HG03520 (cell line): ENCODE measurements at regions not wholly inside any gene's neighbourhood (a gene's known extent, or its start where the extent isn't known, plus 50 kb on each side); places are given as distances from the start of the nearest gene placed in this dataset.
"Not testable (repeated sequence)": the region's sequence is repeated elsewhere in the genome, so short reads cannot be mapped to it uniquely, and the experiment has no call there.

Source experiments
- ATAC-seq: cut with Tn5 transposase; IDR thresholded peaks from one replicate; pipeline ENCODE4 v1.9.1; 2021; ENCODE audit warnings: mild to moderate bottlenecking, moderate library complexity; ENCODE audit not compliant: unreplicated experiment

DNA sequence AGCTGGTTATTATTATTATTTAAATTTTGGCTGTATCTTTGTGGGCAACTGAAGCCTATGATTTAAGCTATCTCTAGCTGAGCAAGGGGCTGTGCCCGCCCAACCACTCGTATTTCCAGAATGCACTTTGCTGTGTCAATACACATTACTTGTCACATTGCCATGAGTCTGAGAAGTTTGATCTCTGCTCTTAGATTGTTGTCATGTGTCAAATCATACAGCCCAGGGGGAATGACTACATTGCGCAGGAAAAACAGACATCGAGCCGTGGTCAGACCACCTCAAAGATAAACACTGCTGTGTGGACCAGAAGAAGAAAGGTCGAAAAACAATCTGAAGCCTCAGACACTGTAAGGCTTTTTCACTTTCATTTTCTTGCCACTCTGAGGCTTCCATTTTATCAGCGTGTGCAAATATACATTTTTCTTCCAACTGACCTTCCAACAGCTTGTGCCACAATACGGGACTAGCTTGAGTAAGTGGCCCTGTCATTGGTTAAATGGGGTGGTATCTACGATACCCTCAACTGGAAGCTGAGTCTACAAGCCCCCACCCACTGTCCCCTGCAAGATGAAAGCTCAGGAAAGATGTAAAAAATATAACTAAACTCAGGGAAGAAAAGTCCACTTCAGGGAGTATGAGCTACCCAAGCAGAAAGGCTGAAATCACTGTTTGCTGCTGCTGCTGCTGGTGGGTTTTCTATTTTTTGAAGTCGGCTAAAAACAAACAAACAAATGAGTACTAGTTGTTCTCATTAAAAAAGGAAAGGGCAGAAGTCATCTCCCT is 603.0 kb downstream of the BNC2 start:
- ATAC-seq = no peak

DNA sequence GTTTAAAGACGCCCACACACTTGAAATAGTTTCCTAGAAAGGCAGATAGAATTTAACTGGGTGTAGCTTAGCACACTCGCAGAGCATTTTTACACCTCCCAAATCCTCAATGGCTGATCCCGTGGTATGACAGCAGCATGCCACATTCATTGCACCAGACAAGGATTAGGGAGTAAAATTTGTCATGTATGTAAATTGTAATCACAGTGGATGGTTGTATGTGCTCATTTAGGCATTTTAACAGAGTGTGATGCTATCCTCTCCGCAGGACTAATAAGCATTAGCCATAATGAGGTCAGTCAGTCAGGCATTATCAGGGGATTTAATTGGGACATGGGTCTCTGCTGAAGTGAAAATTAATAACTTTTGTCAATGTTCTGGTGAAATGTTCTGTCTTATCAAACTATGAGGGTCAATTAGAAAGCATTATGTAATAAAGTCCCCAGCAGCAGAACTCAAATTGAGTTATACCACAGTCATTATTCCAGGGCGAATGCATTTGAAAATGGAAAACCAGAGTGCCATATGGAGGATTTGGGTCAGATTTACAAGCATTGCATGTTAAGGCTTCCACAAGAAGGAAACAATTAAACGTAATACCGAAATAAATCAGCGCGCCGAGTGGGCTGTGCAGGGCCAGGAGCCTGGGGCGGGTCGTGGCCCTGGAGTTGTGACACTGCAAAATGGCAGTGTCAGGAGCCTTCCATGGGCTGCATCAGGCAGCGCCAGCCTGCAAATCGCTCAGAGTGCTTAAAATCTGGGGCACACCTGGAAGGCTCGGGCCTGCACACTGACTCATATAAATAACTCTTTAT is 602.2 kb downstream of the BNC2 start:
- ATAC-seq = no peak

GRCh38 chr9:16271967-16272366 is 598.5 kb downstream of the BNC2 start:
- no peak for ATAC-seq

DNA sequence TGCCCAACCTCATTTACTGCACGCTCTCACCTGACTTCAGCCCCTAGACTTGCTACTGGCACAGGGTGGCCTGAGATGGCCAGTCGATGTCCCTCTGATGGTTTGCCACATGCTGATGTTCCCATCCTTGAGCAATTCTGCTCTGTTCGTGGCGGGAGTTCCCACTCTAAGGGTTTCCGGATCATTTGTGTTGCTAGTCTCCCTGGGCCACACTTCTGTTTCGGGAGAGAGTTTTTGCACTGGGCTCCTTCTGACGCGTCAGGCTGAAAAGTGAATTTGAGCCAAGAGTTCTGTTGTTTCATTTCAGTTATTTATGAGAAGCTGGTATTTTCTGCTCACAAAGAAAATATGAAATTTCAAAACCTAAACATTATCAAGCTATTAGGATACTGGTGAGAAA is 597.7 kb downstream of the BNC2 start:
- no peak for ATAC-seq

- no peak for ATAC-seq
These were observed 594.5 kb downstream of the BNC2 start for GRCh38 chr9:16275795-16276624.

GRCh38 chr9:16276866-16277265 is 593.6 kb downstream of the BNC2 start:
- no peak for ATAC-seq

- no peak for ATAC-seq
These were observed 593.0 kb downstream of the BNC2 start for GRCh38 chr9:16277471-16277960.

GRCh38 chr9:16278326-16278999 is 592.0 kb downstream of the BNC2 start:
- no peak for ATAC-seq

GRCh38 chr9:16281707-16282106 is 588.8 kb downstream of the BNC2 start:
- ATAC-seq = no peak

DNA sequence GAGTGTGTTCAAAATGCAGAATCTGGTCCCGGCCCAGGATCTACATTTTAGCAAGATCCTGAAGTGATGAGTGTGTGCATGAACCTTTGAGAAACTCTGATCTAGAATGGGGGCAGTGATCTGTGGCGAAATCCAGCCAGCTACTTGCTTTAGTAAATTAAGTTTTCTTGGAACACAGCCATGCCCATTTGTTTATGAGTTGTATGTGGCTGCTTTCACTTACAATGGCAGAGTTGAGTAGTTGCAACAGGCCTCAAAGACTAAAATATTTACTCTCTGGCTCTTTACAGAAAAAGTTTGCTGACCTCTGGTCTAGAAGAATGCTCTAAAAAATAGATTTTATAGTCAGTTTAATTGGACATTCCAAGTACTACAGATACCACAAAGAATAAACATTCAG is 588.3 kb downstream of the BNC2 start:
- ATAC-seq = no peak

DNA sequence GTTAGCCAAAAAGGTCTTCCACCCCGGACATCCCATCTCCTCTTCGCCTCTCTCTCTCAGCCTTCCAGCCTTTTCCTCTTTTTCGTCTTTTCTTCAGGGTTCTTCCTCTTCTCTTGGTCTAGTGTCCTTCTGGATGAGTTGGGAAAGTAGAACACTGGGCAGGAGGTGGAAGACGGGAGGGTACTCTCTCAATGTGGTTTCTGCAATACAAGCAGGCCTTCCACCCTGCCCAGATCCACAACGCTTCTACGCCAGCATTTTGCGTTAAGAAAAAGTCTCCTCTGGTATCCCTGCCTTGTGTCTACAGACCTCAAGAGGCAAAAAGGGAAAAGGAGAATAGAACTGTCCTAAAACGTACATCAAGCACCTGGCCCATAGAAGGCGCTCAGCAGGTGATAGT is 587.8 kb downstream of the BNC2 start:
- ATAC-seq = no peak

- ATAC-seq = no peak
These were observed 584.3 kb downstream of the BNC2 start for GRCh38 chr9:16286160-16286559.

- no peak for ATAC-seq
These were observed 580.8 kb downstream of the BNC2 start for GRCh38 chr9:16289639-16290038.

- ATAC-seq = no peak
These were observed 580.3 kb downstream of the BNC2 start for GRCh38 chr9:16290169-16290568.

DNA sequence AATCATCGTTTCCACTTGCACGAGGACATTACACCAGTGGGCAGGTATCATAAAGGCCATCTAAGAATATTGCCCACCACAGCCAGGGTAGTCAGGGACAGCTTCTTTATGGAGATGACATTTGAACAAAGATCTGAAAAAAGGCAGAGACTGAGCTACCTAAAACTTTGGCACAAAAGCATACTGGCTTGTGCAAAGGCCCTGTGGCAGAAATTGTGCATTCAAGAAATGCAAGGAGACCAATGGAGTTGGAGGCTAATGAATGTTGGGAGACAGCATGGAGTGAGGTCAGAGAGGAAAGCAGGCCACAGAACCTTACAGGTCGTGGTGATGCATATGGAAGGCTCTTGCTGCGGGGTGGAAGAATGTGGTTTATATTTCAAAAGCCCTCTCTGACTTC is 578.5 kb downstream of the BNC2 start:
- ATAC-seq = no peak

- ATAC-seq = no peak
These were observed 576.9 kb downstream of the BNC2 start for GRCh38 chr9:16293610-16294009.

DNA sequence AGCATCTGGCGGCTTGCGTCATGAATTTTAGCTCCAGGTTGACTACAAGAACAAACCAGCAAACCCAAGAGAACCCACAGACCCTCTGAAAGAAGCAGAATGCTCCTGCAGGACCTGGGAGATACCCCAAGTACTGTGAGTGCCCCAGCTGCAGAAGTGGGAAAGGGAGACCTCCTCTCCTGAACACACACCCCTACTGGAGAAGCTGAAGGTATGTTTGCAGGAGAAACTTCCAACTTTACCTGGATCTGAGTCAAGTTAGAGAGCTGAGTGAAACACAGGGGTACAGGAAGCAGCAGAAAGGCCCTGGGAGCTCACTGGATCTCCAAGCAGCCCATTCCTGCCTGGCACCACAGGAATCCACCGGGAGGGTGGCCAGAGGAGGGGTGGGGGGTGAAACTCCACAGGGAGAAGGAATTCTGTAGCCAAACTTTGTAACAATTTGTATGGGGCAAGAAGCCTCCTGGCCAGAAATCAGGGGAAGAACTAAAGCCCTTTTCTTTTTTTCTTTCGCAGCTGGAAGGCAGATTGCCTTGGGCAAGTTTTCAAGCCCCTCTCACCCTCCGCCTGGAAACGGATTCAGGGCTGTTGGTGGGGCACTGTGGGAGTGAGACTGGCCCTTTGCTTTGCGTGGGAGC is 576.2 kb downstream of the BNC2 start:
- no peak for ATAC-seq

DNA sequence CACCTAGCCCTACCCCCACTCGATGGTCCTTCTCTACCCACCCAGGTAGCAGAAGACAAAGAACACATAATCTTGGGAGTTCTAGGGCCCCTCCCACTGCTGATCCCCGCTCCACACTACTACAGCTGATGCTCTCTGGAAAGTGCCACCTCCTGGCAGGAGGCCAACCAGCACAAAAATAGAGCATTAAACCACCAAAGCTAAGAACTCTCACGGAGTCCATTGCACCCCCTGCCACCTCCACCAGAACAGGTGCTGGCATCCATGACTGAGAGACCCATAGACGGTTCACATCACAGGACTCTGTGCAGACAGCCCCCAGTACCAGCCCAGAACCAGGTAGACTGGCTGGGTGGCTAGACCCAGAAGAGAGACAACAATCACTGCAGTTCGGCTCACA is 575.5 kb downstream of the BNC2 start:
- ATAC-seq = not testable (repeated sequence)

- ATAC-seq = not testable (repeated sequence)
These were observed 571.1 kb downstream of the BNC2 start for GRCh38 chr9:16299368-16299767.

DNA sequence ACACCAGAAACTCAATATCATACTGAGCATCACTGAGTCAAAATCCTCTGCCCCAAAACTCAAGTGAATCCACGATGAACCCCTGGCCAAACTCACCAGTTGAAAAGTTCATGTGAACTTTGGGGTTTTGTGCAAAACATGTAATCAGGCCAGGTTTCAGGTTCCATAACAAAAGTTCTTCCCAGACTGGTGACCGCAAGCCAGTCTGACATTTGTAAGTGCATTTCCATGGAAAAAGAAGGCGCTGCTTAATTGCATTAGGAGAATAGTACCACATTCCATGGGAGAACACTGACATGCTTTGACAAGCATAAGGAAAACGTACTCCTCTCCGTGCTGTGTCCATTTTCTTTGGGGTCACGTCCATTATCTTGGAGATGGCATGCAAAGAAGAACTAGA is 567.0 kb downstream of the BNC2 start:
- ATAC-seq = no peak
